GM12892 (cell line): ENCODE measurements at regions not wholly inside any gene's neighbourhood (a gene's known extent, or its start where the extent isn't known, plus 50 kb on each side); places are given as distances from the start of the nearest gene placed in this dataset.

Source experiments
- POLR2A ChIP-seq: IDR thresholded peaks from 2 replicates; pipeline ENCODE4 v1.6.1; 2011; ENCODE audit warnings: low read depth, low read length, control low read depth
- POLR2AphosphoS5 ChIP-seq: IDR thresholded peaks from 2 replicates; pipeline ENCODE4 v1.6.1; 2011; ENCODE audit warnings: low read depth, low read length, control low read depth

- TF ChIP-seq POLR2A (no peak), POLR2AphosphoS5 (no peak)
Observed at GRCh38 chr14:22095860-22096513, 422.4 kb upstream of the OR4E1 start.
